SK-N-SH (cell line): ENCODE measurements at regions not wholly inside any gene's neighbourhood (a gene's known extent, or its start where the extent isn't known, plus 50 kb on each side); places are given as distances from the start of the nearest gene placed in this dataset.

Source experiments
- CTCF ChIA-PET: fragments of 300-600, 350-600 bp; formaldehyde crosslinking; extraction: SDS; loops from one replicate; lab custom pipeline; 2021; lab: Yijun Ruan, JAX
- POLR2A ChIA-PET: fragments of 350-600 bp; sonication (Branson Sonifier 250); formaldehyde crosslinking; extraction: SDS; loops from one replicate; lab custom pipeline; 2020; ENCODE audit warnings: antibody characterized with exemption, inconsistent platforms; lab: Yijun Ruan, JAX
- DNase-seq: peaks from one replicate; pipeline ENCODE4 v3.0.0; 2012
- H2AFZ ChIP-seq: fragments of 200-600 bp; sonication (generic); 2 replicates; pipeline ENCODE4 v1.8.1; 2016; ENCODE audit warnings: antibody characterized with exemption, mild to moderate bottlenecking, low read depth
- H3F3A ChIP-seq: fragments of 200-600 bp; sonication (generic); replicated peaks from 2 replicates; pipeline ENCODE3; 2016; ENCODE audit warnings: antibody characterized with exemption, mild to moderate bottlenecking; ENCODE audit not compliant: insufficient read depth
- H3K27ac ChIP-seq, 2 experiments: fragments of 200-500 bp in 1 of 2; fragments of 200-600 bp in 1 of 2; sonication (Bioruptor generic) in 1 of 2; sonication (generic), shearing (Covaris generic) in 1 of 2; 2 replicates each; pipeline versions ENCODE4 v1.5.1 to v1.6.1; 2014 to 2016; ENCODE audit warnings: low read depth in 2 of 2, inconsistent platforms in 1 of 2, low read length in 1 of 2, mild to moderate bottlenecking in 1 of 2, mixed read lengths in 1 of 2
- H3K27me3 ChIP-seq: fragments of 200-600 bp; sonication (generic), shearing (Covaris generic); 2 replicates; pipeline ENCODE4 v1.6.1; 2016; ENCODE audit warnings: mixed run types; ENCODE audit not compliant: insufficient read depth
- H3K36me3 ChIP-seq, 2 experiments: fragments of 200-500 bp in 1 of 2; fragments of 200-600 bp in 1 of 2; sonication (Bioruptor generic) in 1 of 2; sonication (generic) in 1 of 2; replicated peaks in 1 of 2; 2 replicates each; pipeline versions ENCODE3 to v1.5.1; 2014 to 2016; ENCODE audit warnings: low read length in 1 of 2, mild to moderate bottlenecking in 1 of 2; ENCODE audit not compliant: insufficient read depth in 2 of 2, control insufficient read depth in 1 of 2
- H3K4me1 ChIP-seq, 2 experiments: fragments of 200-500 bp in 1 of 2; fragments of 200-600 bp in 1 of 2; sonication (Bioruptor generic) in 1 of 2; sonication (generic), shearing (Covaris generic) in 1 of 2; 2 replicates each; pipeline versions ENCODE4 v1.5.1 to v1.6.1; 2014 to 2016; ENCODE audit warnings: low read depth in 1 of 2, low read length in 1 of 2, mixed run types in 1 of 2; ENCODE audit not compliant: insufficient read depth in 2 of 2, control insufficient read depth in 1 of 2
- H3K4me2 ChIP-seq: fragments of 200-600 bp; sonication (generic), shearing (Covaris generic); 2 replicates; pipeline ENCODE4 v1.6.1; 2017; ENCODE audit warnings: mixed run types
- H3K4me3 ChIP-seq, 2 experiments: fragments of 200-500 bp in 1 of 2; fragments of 200-600 bp in 1 of 2; sonication (Bioruptor generic) in 1 of 2; sonication (generic), shearing (Covaris generic) in 1 of 2; 2 replicates each; pipeline versions ENCODE4 v1.5.1 to v1.8.1; 2014 to 2016; ENCODE audit warnings: low read depth in 2 of 2, inconsistent platforms in 1 of 2, low read length in 1 of 2, mild to moderate bottlenecking in 1 of 2, mixed read lengths in 1 of 2, moderate library complexity in 1 of 2
- H3K79me2 ChIP-seq: fragments of 200-600 bp; sonication (generic); 2 replicates; pipeline ENCODE4 v1.8.1; 2017; ENCODE audit warnings: mild to moderate bottlenecking; ENCODE audit not compliant: insufficient read depth
- H3K9ac ChIP-seq: fragments of 200-600 bp; sonication (generic); 2 replicates; pipeline ENCODE4 v1.6.1; 2017; ENCODE audit warnings: mixed run types
- H3K9me2 ChIP-seq: fragments of 200-600 bp; sonication (generic); 2 replicates; pipeline ENCODE4 v1.6.1; 2017; ENCODE audit warnings: mixed run types
- H3K9me3 ChIP-seq: fragments of 200-600 bp; sonication (generic); 2 replicates; pipeline ENCODE4 v1.6.1; 2017; ENCODE audit warnings: mixed run types, mild to moderate bottlenecking, moderate library complexity
- H4K20me1 ChIP-seq: fragments of 200-600 bp; sonication (generic); 2 replicates; pipeline ENCODE4 v1.6.1; 2017; ENCODE audit warnings: mild to moderate bottlenecking, mixed run types; ENCODE audit not compliant: insufficient read depth
- ELF1 ChIP-seq: IDR thresholded peaks from 2 replicates; pipeline ENCODE4 v1.4.0; 2012
- EZH2phosphoT487 ChIP-seq: fragments of 200-600 bp; sonication (generic); IDR thresholded peaks from 2 replicates; pipeline ENCODE4 v1.6.1; 2017; ENCODE audit warnings: low read depth, mixed run types, mild to moderate bottlenecking, antibody characterized with exemption, moderate library complexity, borderline replicate concordance
- FOSL2 ChIP-seq: IDR thresholded peaks from 2 replicates; pipeline ENCODE4 v1.4.0; 2012; ENCODE audit warnings: low read depth, mild to moderate bottlenecking, moderate library complexity, borderline replicate concordance
- FOXJ3 ChIP-seq: sonication (generic); formaldehyde crosslinking; IDR thresholded peaks from 2 replicates; pipeline ENCODE4 v1.5.1; 2020; ENCODE audit warnings: mild to moderate bottlenecking, missing genetic modification reagents
- GABPA ChIP-seq: IDR thresholded peaks from 2 replicates; pipeline ENCODE4 v1.4.0; 2012; ENCODE audit warnings: low read depth, mild to moderate bottlenecking
- IRF3 ChIP-seq: fragments of 150-350 bp; IDR thresholded peaks from 2 replicates; pipeline ENCODE4 v1.6.1; 2016; ENCODE audit warnings: mild to moderate bottlenecking, low read depth, low read length
- JUND ChIP-seq: IDR thresholded peaks from 2 replicates; pipeline ENCODE4 v1.4.0; 2012
- MEF2A ChIP-seq: IDR thresholded peaks from 2 replicates; pipeline ENCODE4 v1.4.0; 2012; ENCODE audit warnings: low read depth, borderline replicate concordance
- NFIC ChIP-seq: IDR thresholded peaks from 2 replicates; pipeline ENCODE4 v1.4.0; 2012; ENCODE audit warnings: borderline replicate concordance
- PBX3 ChIP-seq: IDR thresholded peaks from 2 replicates; pipeline ENCODE4; 2012
- REST ChIP-seq: IDR thresholded peaks from 2 replicates; pipeline ENCODE4 v1.6.1; 2012; ENCODE audit warnings: mild to moderate bottlenecking, low read depth, low read length, moderate library complexity
- RFX5 ChIP-seq: IDR thresholded peaks from 2 replicates; pipeline ENCODE4 v1.6.1; 2012; ENCODE audit warnings: mild to moderate bottlenecking, improper control_type of control experiment, low read length
- RXRA ChIP-seq: IDR thresholded peaks from 2 replicates; pipeline ENCODE4 v1.4.0; 2012; ENCODE audit warnings: low read depth, mild to moderate bottlenecking, borderline replicate concordance
- SMC3 ChIP-seq: IDR thresholded peaks from 2 replicates; pipeline ENCODE4 v1.6.1; 2012; ENCODE audit warnings: low read depth, low read length, improper control_type of control experiment
- USF2 ChIP-seq: fragments of 150-350 bp; IDR thresholded peaks from 2 replicates; pipeline ENCODE4 v1.6.1; 2017; ENCODE audit warnings: antibody characterized with exemption, low read length, low read depth, borderline replicate concordance
- ZBTB33 ChIP-seq: IDR thresholded peaks from 2 replicates; pipeline ENCODE4 v1.4.0; 2012; ENCODE audit warnings: low read depth, borderline replicate concordance
- WGBS: methylation state at CpG from one replicate; pipeline ENCODE4 v1.1.6; 2017; ENCODE audit warnings: low lambda C conversion rate; 5-methylcytosine and 5-hydroxymethylcytosine counted together

GRCh38 chr4:23085249-23085568, 392.5 kb downstream of the GBA3 start (continued):
- TF ChIP-seq IRF3 (no peak), NFIC (no peak), USF2 (no peak), EZH2phosphoT487 (no peak)

GRCh38 chr4:23084559-23085248, 392.0 kb downstream of the GBA3 start:
- Histone ChIP-seq H3K9me2 (no peaks in the 10 kb centered on the region), H3K36me3 (no peaks in the 10 kb centered on the region), H3K27ac (no peak overlapping the region), H3K9me3 (no peaks in the 10 kb centered on the region), H3K4me1 (no peaks in the 10 kb centered on the region), H3K9ac (no peak overlapping the region), H3F3A (no peaks in the 10 kb centered on the region), H3K4me3 (no peak overlapping the region), H3K79me2 (no peaks in the 10 kb centered on the region), H2AFZ (no peak overlapping the region), H3K27me3 (no peaks in the 10 kb centered on the region), H3K4me2 (no peak overlapping the region), H4K20me1 (no peaks in the 10 kb centered on the region)
- no peak for TF ChIP-seq GABPA
- no peak for TF ChIP-seq JUND
- TF ChIP-seq ELF1 = no peak
- TF ChIP-seq RXRA = no peak
- TF ChIP-seq SMC3 = no peak
- no peak for TF ChIP-seq ZBTB33
- no peak for TF ChIP-seq FOXJ3
- TF ChIP-seq NFIC = no peak
- no peak for TF ChIP-seq RFX5
- TF ChIP-seq FOSL2 = no peak
- TF ChIP-seq REST = no peak
- no peak for TF ChIP-seq MEF2A
- no peak for TF ChIP-seq PBX3
- ChIA-PET POLR2A (no interaction called here), CTCF (no interaction called here)
- no peak for DNase-seq
- 0% methylated on average over 3 of the region's 3 CpGs for WGBS
